ENCODE measurements at regions not wholly inside any gene's neighbourhood (a gene's known extent, or its start where the extent isn't known, plus 50 kb on each side); places are given as distances from the start of the nearest gene placed in this dataset.
A peak's percentile ranks its signal among the peaks of the same experiment; 100 is the strongest.

DNA sequence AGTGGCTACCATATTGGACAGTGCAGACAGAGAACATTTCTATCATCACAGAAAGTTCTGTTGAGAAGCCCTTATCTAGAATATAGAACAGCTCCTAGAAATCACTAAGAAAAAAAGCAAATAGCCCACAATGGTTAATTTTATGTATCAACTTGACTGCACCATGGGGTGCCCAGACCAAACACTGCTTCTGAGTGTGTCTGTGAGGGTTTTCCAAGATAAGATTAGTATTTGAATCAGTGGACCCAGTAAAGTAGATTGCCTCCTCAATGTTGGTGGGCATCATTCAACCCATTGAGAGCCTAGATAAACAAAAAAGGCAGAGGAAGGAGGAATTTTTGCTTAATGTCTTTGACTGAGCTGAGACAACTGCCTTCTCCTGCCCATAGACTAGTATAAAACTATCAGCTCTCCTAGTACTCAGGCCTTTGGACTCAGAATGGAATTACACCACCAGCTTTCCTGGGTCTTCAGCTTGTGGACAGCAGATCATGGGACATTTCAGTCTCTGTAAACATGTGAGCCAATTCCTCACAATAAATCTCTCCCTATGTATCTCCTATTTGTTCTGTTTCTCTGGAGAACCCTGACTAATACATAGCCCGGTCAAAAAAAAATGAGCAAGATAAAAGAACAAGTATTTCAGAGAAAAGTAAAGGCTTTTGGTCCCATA lies 55.9 kb upstream of the OXTR start:
- Histone ChIP-seq H3K4me1 (ENCODE audit: control insufficient read depth, insufficient read depth, low read length, unreplicated experiment) (peaks cover 18% of the 10 kb centered on the region), H3K4me3 (ENCODE audit: low read depth, low read length) (no peak overlapping the region), H3K27ac (ENCODE audit: low read depth, low read length) (no peak overlapping the region), H3K79me2 (ENCODE audit: control insufficient read depth, insufficient read depth, low read length, unreplicated experiment) (no peaks in the 10 kb centered on the region), H2AFZ (ENCODE audit: low read length, unreplicated experiment) (no peak overlapping the region), H3K27me3 (ENCODE audit: insufficient read depth, low read length) (no peaks in the 10 kb centered on the region), H3K36me3 (ENCODE audit: insufficient read depth, low read length) (no peaks in the 10 kb centered on the region)

DNA sequence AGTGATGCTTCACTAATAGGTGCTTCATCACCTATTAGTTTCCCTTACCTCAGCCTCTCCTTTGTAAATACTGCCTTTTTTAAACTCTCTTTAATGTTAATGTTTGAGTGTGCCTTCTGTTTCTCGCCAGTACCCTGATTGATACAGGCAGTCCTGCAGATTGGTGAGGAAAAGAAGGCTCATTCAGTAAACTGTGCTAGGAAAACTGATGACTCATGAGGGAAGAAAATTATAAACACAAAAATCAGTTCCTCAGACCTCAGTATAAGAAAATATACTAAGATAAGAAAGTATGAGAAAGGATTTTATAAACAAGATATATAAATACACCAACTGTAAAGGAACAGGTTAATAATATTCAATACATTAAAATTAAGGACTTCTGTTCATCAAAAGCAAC lies 54.8 kb upstream of the OXTR start:
- Histone ChIP-seq H2AFZ (ENCODE audit: low read length, unreplicated experiment) (no peak overlapping the region), H3K4me1 (ENCODE audit: control insufficient read depth, insufficient read depth, low read length, unreplicated experiment) (peaks cover 18% of the 10 kb centered on the region), H3K27me3 (ENCODE audit: insufficient read depth, low read length) (no peaks in the 10 kb centered on the region), H3K27ac (ENCODE audit: low read depth, low read length) (no peak overlapping the region), H3K36me3 (ENCODE audit: insufficient read depth, low read length) (peaks cover 4% of the 10 kb centered on the region; the same call in 1 of the 2 replicates), H3K4me3 (ENCODE audit: low read depth, low read length) (no peak overlapping the region), H3K79me2 (ENCODE audit: control insufficient read depth, insufficient read depth, low read length, unreplicated experiment) (no peaks in the 10 kb centered on the region)

DNA sequence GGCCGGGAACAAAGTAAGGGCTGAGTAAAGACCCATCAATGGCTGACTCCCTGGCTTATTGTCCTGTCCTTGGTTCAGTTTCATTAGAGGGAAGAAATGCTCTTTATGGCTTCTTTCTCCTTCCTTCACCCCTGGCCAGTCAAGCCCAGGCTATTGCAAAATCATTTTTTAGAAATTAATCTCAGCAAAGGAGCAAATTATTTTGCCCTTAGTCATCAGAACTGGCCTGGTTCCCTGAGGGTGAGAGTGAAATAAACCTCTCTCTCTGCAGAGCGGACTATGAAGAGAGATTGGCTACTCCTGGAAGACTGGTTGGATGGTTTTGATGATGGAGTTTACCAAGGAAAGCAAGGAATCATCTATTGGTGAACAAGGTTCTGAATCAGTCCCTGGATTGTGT lies 52.7 kb upstream of the OXTR start:
- H3K4me3 ChIP-seq (ENCODE audit: low read depth, low read length): no peak overlapping the region
- peaks cover 4% of the 10 kb centered on the region; the same call in 1 of the 2 replicates for H3K36me3 ChIP-seq (ENCODE audit: insufficient read depth, low read length)

More for the DNA sequence above, 52.7 kb upstream of the OXTR start:
- Histone ChIP-seq H3K79me2 (ENCODE audit: control insufficient read depth, insufficient read depth, low read length, unreplicated experiment) (no peaks in the 10 kb centered on the region), H3K4me1 (ENCODE audit: control insufficient read depth, insufficient read depth, low read length, unreplicated experiment) (peaks cover 18% of the 10 kb centered on the region), H3K27me3 (ENCODE audit: insufficient read depth, low read length) (no peaks in the 10 kb centered on the region), H2AFZ (ENCODE audit: low read length, unreplicated experiment) (peak overlapping the region; percentile 28), H3K27ac (ENCODE audit: low read depth, low read length) (peak overlapping the region; percentile 43)

Data from ACC112 (cell line).